ENCODE measurements at regions not wholly inside any gene's neighbourhood (a gene's known extent, or its start where the extent isn't known, plus 50 kb on each side); places are given as distances from the start of the nearest gene placed in this dataset.

DNA sequence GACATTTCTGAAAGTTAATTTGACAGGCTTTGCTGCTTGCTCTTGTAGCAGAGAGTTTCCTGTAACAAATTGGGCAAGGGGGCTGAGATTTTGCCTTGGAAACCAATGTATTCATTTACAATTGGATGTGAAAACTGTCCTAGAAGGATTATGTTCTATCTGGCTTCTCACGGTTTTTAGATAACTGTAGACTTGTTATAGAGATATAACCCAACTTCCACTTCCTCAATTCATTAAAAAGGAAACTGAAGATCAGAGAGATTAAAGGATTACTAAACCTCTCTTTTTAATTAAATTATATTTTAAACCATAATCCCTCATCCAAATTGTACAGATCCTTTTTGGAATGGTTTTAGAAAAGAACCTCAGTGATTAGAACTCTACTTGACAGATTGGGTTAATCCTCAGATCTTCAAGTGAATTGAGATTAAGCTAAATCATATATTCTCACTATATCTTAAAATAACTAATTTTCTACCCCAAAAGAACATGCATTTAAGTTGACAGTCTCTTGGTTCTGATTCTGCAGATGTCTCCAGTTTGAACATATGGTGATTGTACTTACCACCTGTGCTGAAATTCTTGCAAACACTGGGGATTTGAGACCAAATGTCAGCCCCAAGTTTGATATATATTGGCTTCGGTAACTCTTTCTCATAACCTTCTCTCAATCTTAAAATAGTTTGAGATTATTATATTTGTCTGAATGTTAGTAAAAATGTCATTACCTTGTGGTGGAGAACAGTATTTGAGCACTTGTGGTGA, 130.1 kb upstream of the C9orf72 start:
- no peaks in the 10 kb centered on the region for H3K4me1 Mint-ChIP-seq
- H3K4me3 Mint-ChIP-seq: no peak overlapping the region
- no peak for ATAC-seq
- H3K27ac Mint-ChIP-seq: no peak overlapping the region
- DNase-seq: no peak
- H3K27me3 Mint-ChIP-seq: peaks cover 17% of the 10 kb centered on the region
- peaks cover 0 to 5% of the 10 kb centered on the region in 2 donors for H3K9me3 Mint-ChIP-seq

DNA sequence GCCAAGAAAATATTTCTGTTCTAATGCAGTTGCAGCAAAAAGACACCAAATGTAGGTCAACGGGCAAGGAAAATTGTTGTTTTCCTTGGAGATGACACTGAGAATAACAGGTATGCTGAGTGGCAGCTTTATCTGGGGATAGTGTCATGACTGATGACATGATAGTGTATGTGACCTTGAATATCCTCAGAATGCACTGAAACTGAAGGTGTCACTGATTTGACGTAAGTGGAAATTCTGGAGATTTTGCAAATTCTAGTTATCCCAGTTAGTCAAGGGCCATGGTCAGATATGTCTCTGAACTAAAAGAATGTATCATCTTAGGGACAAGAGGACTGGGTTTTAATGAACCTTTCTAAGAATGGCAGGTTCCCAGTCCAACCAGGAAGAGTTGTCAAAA, 138.0 kb upstream of the C9orf72 start:
- no peaks in the 10 kb centered on the region for H3K4me1 Mint-ChIP-seq
- H3K27me3 Mint-ChIP-seq: peaks cover 25% of the 10 kb centered on the region
- ATAC-seq (no peak), DNase-seq (no peak)
- H3K27ac Mint-ChIP-seq: no peak overlapping the region
- H3K9me3 Mint-ChIP-seq: peaks cover 5 to 11% of the 10 kb centered on the region in 2 donors
- no peak overlapping the region for H3K4me3 Mint-ChIP-seq

DNA sequence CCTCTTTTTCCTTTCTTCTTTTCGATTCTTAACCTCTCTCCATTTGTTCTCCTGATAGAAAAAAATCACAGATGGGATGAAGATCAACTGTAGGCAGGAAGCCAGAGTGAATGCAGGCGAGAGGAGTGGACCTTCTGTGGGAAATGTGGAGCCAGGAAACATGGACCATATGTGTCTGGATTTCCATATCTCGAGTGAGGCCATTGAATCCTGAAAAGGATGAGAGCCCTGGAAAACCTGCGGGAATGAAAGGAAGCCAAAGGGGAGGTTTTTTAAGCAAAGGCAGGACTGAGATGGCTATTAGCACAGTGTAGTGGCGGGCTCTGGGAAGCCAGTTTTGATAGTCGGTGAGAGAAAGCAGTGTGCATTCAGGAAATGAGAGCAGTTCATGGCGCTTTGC, 139.5 kb upstream of the C9orf72 start:
- peak overlapping the region in 1 of 2 donors; percentile 4 for H3K27ac Mint-ChIP-seq
- DNase-seq: no peak
- ATAC-seq: no peak
- peaks cover 28% of the 10 kb centered on the region for H3K27me3 Mint-ChIP-seq
- no peak overlapping the region for H3K4me3 Mint-ChIP-seq
- H3K4me1 Mint-ChIP-seq: no peaks in the 10 kb centered on the region
- peaks cover 0 to 11% of the 10 kb centered on the region in 2 donors for H3K9me3 Mint-ChIP-seq

DNA sequence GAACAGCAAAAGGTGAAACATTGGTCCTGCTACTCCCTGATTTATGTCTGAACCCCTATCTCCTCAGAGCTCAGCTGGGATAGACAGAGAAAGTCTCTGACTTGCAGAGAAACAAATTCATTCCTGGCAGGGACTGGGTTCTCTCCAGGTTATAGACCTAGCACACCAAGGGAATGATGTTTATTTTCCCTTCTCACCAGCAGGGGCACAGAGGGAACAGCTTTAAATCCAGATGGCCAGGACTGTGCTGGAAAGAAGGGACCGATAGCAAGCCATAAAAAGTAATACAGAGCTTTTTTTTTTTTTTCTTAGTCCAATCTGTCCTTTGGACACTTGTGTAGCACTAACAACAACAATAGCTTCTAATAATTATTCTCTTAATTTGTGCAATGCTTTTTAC, 141.1 kb upstream of the C9orf72 start:
- DNase-seq (no peak), ATAC-seq (no peak)
- H3K4me1 Mint-ChIP-seq: no peaks in the 10 kb centered on the region
- no peak overlapping the region for H3K27ac Mint-ChIP-seq
- no peak overlapping the region for H3K4me3 Mint-ChIP-seq
- peaks cover 0 to 2% of the 10 kb centered on the region in 2 donors for H3K9me3 Mint-ChIP-seq
- H3K27me3 Mint-ChIP-seq: peaks cover 25% of the 10 kb centered on the region

DNA sequence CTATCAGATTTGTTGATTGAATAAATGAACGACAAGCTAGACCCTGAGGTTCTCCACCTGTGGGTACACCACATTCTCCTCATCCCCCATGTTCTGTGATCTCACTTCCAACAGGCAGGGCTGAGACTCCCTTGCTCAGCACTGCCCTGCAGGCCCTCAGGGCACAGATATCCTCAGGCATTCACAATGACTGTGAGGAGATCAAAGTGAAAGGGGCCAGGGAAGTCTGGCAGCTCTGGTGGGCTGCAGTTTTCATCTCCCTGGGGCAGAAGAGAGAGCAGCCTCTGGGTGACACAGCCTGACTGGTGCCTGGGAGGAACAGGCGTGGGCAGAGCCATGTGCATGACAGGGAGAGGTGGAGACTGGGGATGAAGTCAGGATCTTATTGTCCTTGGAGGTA, 142.4 kb upstream of the C9orf72 start:
- no peak for ATAC-seq
- DNase-seq: no peak
- peaks cover 25% of the 10 kb centered on the region for H3K27me3 Mint-ChIP-seq
- no peaks in the 10 kb centered on the region for H3K9me3 Mint-ChIP-seq
- no peak overlapping the region for H3K4me3 Mint-ChIP-seq
- no peaks in the 10 kb centered on the region for H3K4me1 Mint-ChIP-seq
- no peak overlapping the region for H3K27ac Mint-ChIP-seq

DNA sequence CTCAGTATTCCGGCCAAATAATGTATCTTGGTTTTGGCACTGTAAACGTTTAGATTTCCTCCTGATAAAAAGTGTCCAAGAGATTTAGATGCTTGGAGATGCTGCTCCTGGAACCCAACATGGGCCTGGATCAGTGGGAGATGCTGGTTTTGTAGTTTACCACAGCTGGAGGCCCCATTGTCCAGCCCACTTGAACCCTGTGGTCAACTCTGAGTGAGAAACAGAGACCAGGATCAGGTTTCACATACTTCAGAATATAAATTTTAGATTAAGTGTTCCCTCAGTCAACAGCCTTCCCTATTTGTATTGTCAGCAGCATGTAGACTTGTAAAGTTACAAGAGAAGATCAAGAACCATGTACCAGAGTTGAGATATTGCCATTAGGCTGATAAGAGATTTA, 144.7 kb upstream of the C9orf72 start:
- peaks cover 27% of the 10 kb centered on the region for H3K27me3 Mint-ChIP-seq
- ATAC-seq (no peak), DNase-seq (no peak)
- H3K4me3 Mint-ChIP-seq: no peak overlapping the region
- no peaks in the 10 kb centered on the region for H3K4me1 Mint-ChIP-seq
- H3K9me3 Mint-ChIP-seq: no peaks in the 10 kb centered on the region
- H3K27ac Mint-ChIP-seq: no peak overlapping the region

DNA sequence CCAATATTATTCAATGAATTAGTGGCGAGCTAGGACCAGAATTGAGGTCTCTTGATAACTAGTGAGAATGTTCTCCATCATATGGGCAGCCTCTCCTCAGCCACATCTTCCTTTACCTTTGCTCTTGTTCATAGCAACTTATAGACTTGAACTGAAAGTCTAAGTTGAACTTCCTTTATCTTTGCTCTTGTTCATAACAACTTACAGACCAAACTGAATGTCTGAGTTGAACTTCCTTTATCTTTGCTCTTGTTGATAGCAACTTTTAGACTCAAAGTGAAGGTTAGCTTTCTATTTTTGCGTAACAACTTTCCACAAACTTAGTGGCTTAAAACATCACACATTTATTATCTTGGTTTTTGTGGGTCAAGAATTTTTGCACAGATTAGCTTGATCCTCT, 146.4 kb upstream of the C9orf72 start:
- DNase-seq: no peak
- Mint-ChIP-seq H3K4me1 (no peaks in the 10 kb centered on the region), H3K9me3 (no peaks in the 10 kb centered on the region), H3K4me3 (no peak overlapping the region), H3K27ac (no peak overlapping the region), H3K27me3 (peaks cover 32% of the 10 kb centered on the region)
- ATAC-seq: no peak

DNA sequence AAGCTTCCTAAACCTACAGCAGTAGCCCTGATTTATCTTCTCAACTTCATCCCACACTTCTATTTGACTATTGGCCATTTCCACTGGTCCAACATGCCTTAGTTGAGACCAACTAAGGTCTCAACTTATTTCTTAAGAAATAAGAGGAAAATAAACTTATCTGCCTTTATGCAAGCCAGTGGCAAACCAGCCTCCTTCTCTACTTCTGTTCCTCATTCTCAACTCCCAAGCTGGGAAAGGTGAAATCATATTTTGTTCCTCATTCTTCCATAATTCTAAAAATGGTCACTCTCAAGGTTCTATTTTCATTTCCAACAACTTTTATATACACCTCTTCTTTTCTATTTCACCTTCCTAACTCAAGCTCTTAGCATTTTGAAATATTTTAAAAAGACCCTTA, 149.6 kb upstream of the C9orf72 start:
- Mint-ChIP-seq H3K4me1 (peaks cover 6% of the 10 kb centered on the region), H3K27ac (peak overlapping the region; percentile 1 to 26), H3K9me3 (no peaks in the 10 kb centered on the region), H3K4me3 (no peak overlapping the region), H3K27me3 (peaks cover 16% of the 10 kb centered on the region)
- DNase-seq (no peak), ATAC-seq (no peak)

DNA sequence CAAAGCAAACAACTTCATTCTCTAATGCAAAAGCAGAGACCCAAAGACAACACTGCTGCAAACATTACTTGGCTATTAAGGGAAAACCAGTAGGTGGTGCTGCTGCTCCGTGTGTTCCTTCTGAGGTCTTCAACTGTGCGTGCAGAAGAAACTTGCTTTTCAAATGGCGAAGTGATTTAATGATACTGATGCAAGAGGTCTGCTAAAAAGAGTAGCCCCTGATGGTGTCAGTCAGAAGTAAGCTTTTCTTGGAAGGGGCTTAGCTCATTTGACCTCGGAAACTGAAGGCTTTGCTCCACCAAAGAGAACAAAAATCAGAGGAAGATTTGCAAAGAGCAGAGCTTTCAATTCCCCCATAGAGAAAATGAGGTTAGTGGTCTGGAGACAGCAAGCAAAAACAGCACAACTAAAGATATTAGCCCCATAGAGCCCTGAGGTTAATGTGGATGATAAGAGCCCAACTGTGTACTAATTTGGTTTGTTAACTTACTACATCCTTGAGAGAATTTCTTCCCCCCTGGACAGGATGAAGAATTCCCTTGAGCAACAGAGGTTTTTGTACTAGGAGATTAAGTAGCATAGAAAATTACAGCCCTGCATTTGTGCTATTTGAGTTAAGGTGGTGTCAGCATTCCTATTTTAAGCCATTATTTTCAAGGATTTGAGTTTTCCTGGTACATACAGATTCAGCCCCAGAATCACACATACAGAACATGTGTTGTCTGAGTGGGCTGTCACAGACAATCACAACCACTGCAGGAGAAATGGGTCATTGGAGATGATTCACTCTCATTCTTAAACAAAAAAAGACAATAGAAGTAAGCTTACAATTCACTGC, 153.2 kb upstream of the C9orf72 start:
- Mint-ChIP-seq H3K4me3 (no peak overlapping the region), H3K9me3 (no peaks in the 10 kb centered on the region), H3K27ac (no peak overlapping the region), H3K4me1 (peaks cover 6% of the 10 kb centered on the region), H3K27me3 (peaks cover 23% of the 10 kb centered on the region)
- ATAC-seq: peak; percentile 75
- peak; percentile 40 to 52 for DNase-seq

DNA sequence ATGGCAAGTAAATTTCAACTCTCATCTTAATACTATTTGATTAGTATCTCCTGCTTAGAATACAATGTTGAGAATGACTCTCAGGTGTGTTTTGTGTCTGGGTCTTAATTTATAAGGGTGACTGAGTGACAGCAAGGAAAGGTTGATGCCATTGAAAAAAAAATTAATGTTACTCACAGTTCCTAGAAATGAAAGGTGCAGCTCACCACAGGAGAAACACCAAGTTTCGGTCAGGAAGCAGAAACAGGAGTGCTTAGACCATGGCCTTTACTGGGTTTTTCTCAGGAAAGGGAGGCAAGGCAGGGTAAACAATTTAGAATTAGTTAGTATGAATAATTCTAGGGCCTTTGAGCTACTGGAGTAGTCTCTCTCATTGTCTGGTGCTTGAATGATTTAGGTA, 159.2 kb upstream of the C9orf72 start:
- ATAC-seq (peak; percentile 62), DNase-seq (no peak)
- Mint-ChIP-seq H3K27me3 (peaks cover 24% of the 10 kb centered on the region), H3K9me3 (peaks cover 7% of the 10 kb centered on the region in 2 donors), H3K27ac (peak overlapping the region in 1 of 2 donors; percentile 15), H3K4me3 (no peak overlapping the region), H3K4me1 (peaks cover 25% of the 10 kb centered on the region)

DNA sequence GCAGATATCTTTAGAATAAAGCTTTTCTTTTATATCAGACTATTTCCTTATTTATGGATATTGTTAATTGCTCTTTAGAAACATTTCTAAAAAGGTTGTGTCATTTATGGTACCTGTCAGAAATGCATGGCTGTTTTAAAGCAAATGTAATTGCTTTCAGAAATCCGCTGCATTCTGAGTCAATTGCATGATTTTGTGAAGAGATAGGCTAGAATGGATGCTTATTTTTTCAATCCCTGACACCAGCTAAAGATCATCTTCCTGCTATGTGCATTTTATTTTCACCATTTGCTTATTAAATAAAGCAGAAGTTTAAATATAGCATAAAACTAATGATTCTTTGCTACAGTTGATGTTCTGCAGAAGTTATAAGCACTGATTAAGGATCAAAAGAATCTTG, 170.2 kb upstream of the C9orf72 start:
- DNase-seq (no peak), ATAC-seq (no peak)
- H3K4me1 Mint-ChIP-seq: no peaks in the 10 kb centered on the region
- H3K27me3 Mint-ChIP-seq: peaks cover 50% of the 10 kb centered on the region
- H3K9me3 Mint-ChIP-seq: peaks cover 7 to 25% of the 10 kb centered on the region in 2 donors
- no peak overlapping the region for H3K4me3 Mint-ChIP-seq
- H3K27ac Mint-ChIP-seq: no peak overlapping the region

DNA sequence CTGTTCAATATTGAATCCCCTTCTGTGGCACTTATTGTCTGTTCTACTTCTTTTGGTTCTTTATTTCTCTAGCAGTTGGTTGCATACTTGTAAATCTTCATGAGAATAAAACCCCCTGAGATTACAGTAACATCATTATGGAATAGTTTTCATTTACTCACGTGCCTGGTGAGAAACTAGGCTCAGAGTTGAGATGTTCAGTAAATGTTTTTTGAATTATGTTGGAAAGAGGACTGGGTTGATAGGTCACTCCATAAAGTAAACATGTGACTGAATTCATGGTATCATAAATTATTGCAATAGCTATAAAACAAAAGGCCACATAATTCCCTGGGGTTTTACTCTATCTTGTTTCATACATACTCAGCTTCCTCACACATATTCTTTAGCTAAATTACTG, 174.2 kb upstream of the C9orf72 start:
- peaks cover 36% of the 10 kb centered on the region for H3K27me3 Mint-ChIP-seq
- DNase-seq (no peak), ATAC-seq (no peak)
- no peak overlapping the region for H3K27ac Mint-ChIP-seq
- H3K4me1 Mint-ChIP-seq: no peaks in the 10 kb centered on the region
- no peak overlapping the region for H3K4me3 Mint-ChIP-seq
- no peaks in the 10 kb centered on the region for H3K9me3 Mint-ChIP-seq

DNA sequence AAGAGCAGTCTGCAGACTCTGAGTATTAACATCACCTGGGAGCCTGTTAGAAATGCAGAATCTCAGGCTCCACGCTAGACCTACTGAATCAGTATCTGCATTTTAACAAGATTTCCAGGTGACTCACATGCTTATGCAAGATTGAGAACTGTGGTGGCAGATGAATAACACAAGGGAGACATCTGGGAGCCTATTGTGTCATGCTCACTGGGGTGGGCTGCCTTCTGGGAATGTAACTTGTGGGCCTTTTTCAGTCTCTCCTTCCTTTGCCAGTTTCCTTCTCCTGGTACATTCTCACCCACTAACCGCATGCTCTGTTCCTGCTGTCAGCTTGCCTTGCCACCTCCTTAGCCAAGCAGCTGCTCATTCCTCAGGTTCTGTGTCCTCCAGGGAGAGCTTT, 176.6 kb upstream of the C9orf72 start:
- no peaks in the 10 kb centered on the region for H3K9me3 Mint-ChIP-seq
- no peaks in the 10 kb centered on the region for H3K4me1 Mint-ChIP-seq
- H3K27me3 Mint-ChIP-seq: peaks cover 28% of the 10 kb centered on the region
- ATAC-seq (no peak), DNase-seq (no peak)
- no peak overlapping the region for H3K4me3 Mint-ChIP-seq
- no peak overlapping the region for H3K27ac Mint-ChIP-seq

DNA sequence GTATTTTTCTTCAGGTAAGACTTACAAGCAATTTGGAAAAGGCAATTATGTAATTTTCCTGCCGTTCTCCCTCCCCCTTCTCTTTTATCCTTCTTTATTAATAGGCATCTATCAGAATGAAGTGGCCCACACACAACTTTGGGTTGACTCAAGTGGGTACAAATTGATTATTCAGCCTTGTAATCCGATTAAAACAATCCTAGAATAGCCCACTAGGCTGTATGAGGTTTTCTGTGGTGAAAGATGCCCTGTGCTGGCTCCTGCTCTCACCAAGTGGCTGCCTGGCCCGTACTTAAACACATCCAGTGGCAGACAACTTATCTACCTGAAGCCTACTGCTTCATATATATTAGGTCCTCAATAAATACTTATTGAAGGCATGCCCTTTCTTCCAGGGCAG, 177.3 kb upstream of the C9orf72 start:
- peak overlapping the region in 1 of 2 donors; percentile 34 for H3K27ac Mint-ChIP-seq
- peaks cover 27% of the 10 kb centered on the region for H3K27me3 Mint-ChIP-seq
- no peak overlapping the region for H3K4me3 Mint-ChIP-seq
- ATAC-seq (no peak), DNase-seq (no peak)
- no peaks in the 10 kb centered on the region for H3K4me1 Mint-ChIP-seq
- no peaks in the 10 kb centered on the region for H3K9me3 Mint-ChIP-seq

DNA sequence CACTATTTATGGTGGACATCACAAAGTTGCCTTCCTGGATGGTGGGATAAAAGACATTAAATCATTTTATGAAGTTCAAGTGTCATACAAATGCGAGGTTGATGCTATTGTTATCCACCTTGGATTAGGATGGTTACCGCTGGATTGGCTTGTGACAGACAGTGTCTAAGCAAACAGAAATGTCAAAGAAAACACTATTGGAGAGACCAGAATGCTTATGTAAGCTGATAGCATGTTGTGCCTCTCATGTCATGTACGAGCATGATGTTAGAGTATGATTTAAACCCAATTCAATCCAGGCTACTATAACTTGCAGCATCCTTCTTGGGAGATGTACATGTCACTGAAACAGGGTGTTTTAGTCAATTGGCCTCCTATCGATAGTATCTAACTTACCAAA, 178.8 kb upstream of the C9orf72 start:
- H3K9me3 Mint-ChIP-seq: no peaks in the 10 kb centered on the region

DNA sequence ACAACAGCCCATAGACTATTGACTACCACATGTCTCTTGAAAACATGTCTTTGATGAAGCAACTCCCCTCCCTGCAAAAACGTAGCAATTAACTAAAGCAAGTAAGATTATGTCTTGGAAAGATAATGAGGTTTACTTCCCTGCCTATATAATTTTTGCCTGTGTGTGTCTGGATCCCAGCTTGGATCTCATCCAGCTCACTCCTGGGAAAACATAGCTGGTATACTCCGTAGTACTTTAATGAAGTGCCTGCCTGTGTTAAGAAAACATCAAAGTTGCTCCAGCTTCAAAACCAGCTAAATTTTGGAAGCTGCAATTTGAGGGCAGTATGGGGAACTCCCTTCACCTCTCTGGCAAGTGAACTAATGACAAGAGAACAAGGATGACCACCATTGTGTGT, 182.6 kb upstream of the C9orf72 start:
- H3K4me3 Mint-ChIP-seq: no peak overlapping the region
- DNase-seq (no peak), ATAC-seq (no peak)
- H3K4me1 Mint-ChIP-seq: no peaks in the 10 kb centered on the region
- H3K27me3 Mint-ChIP-seq: peaks cover 8% of the 10 kb centered on the region
- H3K27ac Mint-ChIP-seq: no peak overlapping the region
- H3K9me3 Mint-ChIP-seq: no peaks in the 10 kb centered on the region

More for the DNA sequence above, 178.8 kb upstream of the C9orf72 start:
- ATAC-seq: no peak
- H3K27ac Mint-ChIP-seq: no peak overlapping the region
- no peak overlapping the region for H3K4me3 Mint-ChIP-seq
- no peak for DNase-seq
- no peaks in the 10 kb centered on the region for H3K4me1 Mint-ChIP-seq
- peaks cover 24% of the 10 kb centered on the region for H3K27me3 Mint-ChIP-seq

All from stimulated activated naive CD8-positive, alpha-beta T cell treated with anti-CD3 and anti-CD28 coated beads, Interleukin-15, amount 100 ng/mL, for 72 hours (primary cell).